Prostate gland (tissue), 2 donors: ENCODE measurements at regions not wholly inside any gene's neighbourhood (a gene's known extent, or its start where the extent isn't known, plus 50 kb on each side); places are given as distances from the start of the nearest gene placed in this dataset.

Experiments
- POLR2AphosphoS5 ChIP-seq: sonication (generic); formaldehyde crosslinking; IDR thresholded peaks from one replicate; pipeline ENCODE4 v1.6.1; 2017; ENCODE audit warnings: antibody characterized with exemption
- TF ChIP-seq, protein P1 (sequence below), 4 experiments: fragments of 200-600 bp in 2 of 4; fragments of 450-650 bp in 2 of 4; sonication (generic) in 2 of 4; IDR thresholded peaks; 1 replicate in 3 of 4; 2 replicates in 1 of 4; pipeline ENCODE4 v1.5.1; 2016 to 2019; ENCODE audit warnings: antibody characterized with exemption in 4 of 4, mild to moderate bottlenecking in 2 of 4, moderate library complexity in 2 of 4

DNA sequence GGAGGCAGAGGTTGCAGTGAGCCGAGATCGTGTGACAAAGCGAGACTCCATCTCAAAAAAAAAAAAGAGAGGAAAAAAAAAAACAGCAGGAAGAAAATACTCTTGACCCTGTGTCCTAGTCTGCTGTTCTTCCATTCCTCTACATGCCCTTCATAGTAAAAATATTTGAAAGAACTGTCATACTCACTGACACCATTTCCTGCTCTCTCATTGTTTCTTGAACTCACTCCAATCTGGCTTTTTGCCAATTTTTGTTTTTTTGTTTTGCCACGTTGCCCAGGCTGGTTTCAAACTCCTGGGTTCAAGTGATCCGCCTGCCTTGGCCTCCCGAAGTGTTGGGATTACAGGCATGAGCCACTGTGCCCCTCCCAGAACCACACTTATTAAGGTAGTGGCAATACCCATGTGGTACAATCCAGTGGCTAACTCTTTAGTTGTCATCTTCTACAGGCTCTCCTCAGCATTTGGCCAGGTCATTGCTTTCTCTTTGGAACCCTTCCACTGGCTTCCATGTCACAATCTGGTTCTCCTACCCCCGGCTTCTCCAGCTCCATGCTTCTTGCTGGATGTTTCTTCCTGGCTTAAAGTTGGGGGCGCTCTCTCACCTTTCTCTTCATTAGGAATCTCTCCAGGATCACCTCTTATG, 238.2 kb upstream of the C2CD4B start:
- TF ChIP-seq, protein P1, sequence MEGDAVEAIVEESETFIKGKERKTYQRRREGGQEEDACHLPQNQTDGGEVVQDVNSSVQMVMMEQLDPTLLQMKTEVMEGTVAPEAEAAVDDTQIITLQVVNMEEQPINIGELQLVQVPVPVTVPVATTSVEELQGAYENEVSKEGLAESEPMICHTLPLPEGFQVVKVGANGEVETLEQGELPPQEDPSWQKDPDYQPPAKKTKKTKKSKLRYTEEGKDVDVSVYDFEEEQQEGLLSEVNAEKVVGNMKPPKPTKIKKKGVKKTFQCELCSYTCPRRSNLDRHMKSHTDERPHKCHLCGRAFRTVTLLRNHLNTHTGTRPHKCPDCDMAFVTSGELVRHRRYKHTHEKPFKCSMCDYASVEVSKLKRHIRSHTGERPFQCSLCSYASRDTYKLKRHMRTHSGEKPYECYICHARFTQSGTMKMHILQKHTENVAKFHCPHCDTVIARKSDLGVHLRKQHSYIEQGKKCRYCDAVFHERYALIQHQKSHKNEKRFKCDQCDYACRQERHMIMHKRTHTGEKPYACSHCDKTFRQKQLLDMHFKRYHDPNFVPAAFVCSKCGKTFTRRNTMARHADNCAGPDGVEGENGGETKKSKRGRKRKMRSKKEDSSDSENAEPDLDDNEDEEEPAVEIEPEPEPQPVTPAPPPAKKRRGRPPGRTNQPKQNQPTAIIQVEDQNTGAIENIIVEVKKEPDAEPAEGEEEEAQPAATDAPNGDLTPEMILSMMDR (IDR thresholded peaks at IDR 0.05) = no peak
- TF ChIP-seq POLR2AphosphoS5 = no peak
